Naive thymus-derived CD4-positive, alpha-beta T cell (primary cell): ENCODE measurements at regions not wholly inside any gene's neighbourhood (a gene's known extent, or its start where the extent isn't known, plus 50 kb on each side); places are given as distances from the start of the nearest gene placed in this dataset.

ENCODE experiments used
- ATAC-seq: fragments of 150-1000 bp; cut with Tn5 transposase; 2 replicates; pipeline ENCODE4 v1.10.0; 2021; ENCODE audit warnings: mild to moderate bottlenecking, moderate library complexity
- CTCF ChIA-PET: fragments of 350-600 bp; sonication (Branson Sonifier 250); formaldehyde crosslinking; loops from one replicate; lab custom pipeline; 2021; ENCODE audit warnings: antibody characterized with exemption; lab: Charles Lee
- POLR2A ChIA-PET: fragments of 350-600 bp; sonication (Branson Sonifier 250); formaldehyde crosslinking; loops from one replicate; lab custom pipeline; 2021; ENCODE audit warnings: antibody characterized with exemption, inconsistent platforms; lab: Charles Lee
- DNase-seq, 9 donors: peaks; one replicate each; pipeline versions ENCODE4 v3.0.0 to v3.0.0-alpha.2; 2020 to 2022; ENCODE audit warnings: mixed read lengths in 1 of 9
- H3K27ac ChIP-seq: one replicate; pipeline ENCODE4 v1.7.0; 2013; ENCODE audit warnings: mild to moderate bottlenecking, low read depth, low read length, moderate library complexity
- H3K27me3 ChIP-seq, 2 donors: one replicate each; pipeline ENCODE4 v1.7.0; 2013; ENCODE audit warnings: low read length in 2 of 2, mild to moderate bottlenecking in 2 of 2, moderate library complexity in 2 of 2; ENCODE audit not compliant: control insufficient read depth in 2 of 2, insufficient read depth in 2 of 2
- H3K36me3 ChIP-seq, 3 experiments: 1 replicate in 2 of 3; 2 replicates in 1 of 3; pipeline ENCODE4 v1.7.0; 2013; ENCODE audit warnings: low read length in 3 of 3, mild to moderate bottlenecking in 3 of 3, moderate library complexity in 1 of 3; ENCODE audit not compliant: insufficient read depth in 3 of 3, control insufficient read depth in 2 of 3
- H3K4me1 ChIP-seq, 2 donors: one replicate each; pipeline ENCODE4 v1.7.0; 2013; ENCODE audit warnings: low read length in 2 of 2, mild to moderate bottlenecking in 2 of 2, moderate library complexity in 1 of 2; ENCODE audit not compliant: control insufficient read depth in 2 of 2, insufficient read depth in 2 of 2
- H3K4me3 ChIP-seq: 2 replicates; pipeline ENCODE4 v1.7.0; 2013; ENCODE audit warnings: mild to moderate bottlenecking, low read length
- H3K9me3 ChIP-seq, 3 experiments: 1 replicate in 2 of 3; 2 replicates in 1 of 3; pipeline ENCODE4 v1.7.0; 2013; ENCODE audit warnings: low read length in 3 of 3; ENCODE audit not compliant: control insufficient read depth in 2 of 3
- H3K27ac Mint-ChIP-seq, 9 donors: one replicate each; pipeline ENCODE4 v1.8.0; 2020 to 2022; ENCODE audit warnings: mixed read lengths in 9 of 9, mild to moderate bottlenecking in 8 of 9, moderate library complexity in 5 of 9, inconsistent platforms in 2 of 9
- H3K27me3 Mint-ChIP-seq, 5 donors: one replicate each; pipeline ENCODE4 v1.8.0; 2021 to 2022; ENCODE audit warnings: mixed read lengths in 5 of 5, mild to moderate bottlenecking in 1 of 5
- H3K36me3 Mint-ChIP-seq, 5 donors: one replicate each; pipeline ENCODE4 v1.8.0; 2020 to 2022; ENCODE audit warnings: mixed read lengths in 5 of 5, mild to moderate bottlenecking in 3 of 5, inconsistent platforms in 1 of 5
- H3K4me1 Mint-ChIP-seq, 7 donors: one replicate each; pipeline ENCODE4 v1.8.0; 2020 to 2022; ENCODE audit warnings: mixed read lengths in 7 of 7, mild to moderate bottlenecking in 3 of 7, inconsistent platforms in 1 of 7
- H3K4me3 Mint-ChIP-seq, 10 donors: one replicate each; pipeline ENCODE4 v1.8.0; 2020 to 2022; ENCODE audit warnings: mild to moderate bottlenecking in 10 of 10, mixed read lengths in 10 of 10, moderate library complexity in 6 of 10, inconsistent platforms in 2 of 10
- H3K9me3 Mint-ChIP-seq, 11 donors: one replicate each; pipeline ENCODE4 v1.8.0; 2020 to 2022; ENCODE audit warnings: mixed read lengths in 11 of 11, mild to moderate bottlenecking in 4 of 11, inconsistent platforms in 1 of 11, moderate library complexity in 1 of 11
- intact Hi-C, 2 donors: fragments of 100-400 bp; cut with micrococcal nuclease; formaldehyde crosslinking; loops; one replicate each; pipeline ENCODE4 v1.15.1; 2023

DNA sequence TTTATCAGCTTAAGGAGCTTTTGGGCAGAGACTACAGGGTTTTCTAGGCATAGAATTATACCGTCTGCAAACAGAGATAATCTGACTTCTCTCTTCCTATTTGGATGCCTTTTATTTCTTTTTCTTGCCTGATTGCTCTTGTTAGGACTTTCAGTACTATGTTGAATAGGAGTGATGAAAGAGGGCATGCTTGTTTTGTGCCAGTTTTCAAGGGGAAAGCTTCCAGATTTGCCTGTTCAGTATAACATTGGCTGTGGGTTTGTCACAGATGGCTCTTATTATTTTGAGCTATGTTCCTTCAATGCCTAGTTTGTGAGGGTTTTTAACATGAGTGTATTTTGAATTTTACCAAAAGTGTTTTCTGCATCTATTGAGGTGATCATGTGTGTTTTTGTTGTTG is 192.8 kb upstream of the PHACTR1 start:
- no peaks in the 10 kb centered on the region for H3K4me1 Mint-ChIP-seq
- no peak overlapping the region for H3K27ac Mint-ChIP-seq
- no peak for DNase-seq
- Histone ChIP-seq H3K27ac (no peak overlapping the region), H3K36me3 (no peaks in the 10 kb centered on the region), H3K27me3 (no peaks in the 10 kb centered on the region), H3K4me3 (no peak overlapping the region), H3K4me1 (no peaks in the 10 kb centered on the region), H3K9me3 (no peaks in the 10 kb centered on the region)
- POLR2A ChIA-PET, result no interaction called here
- H3K36me3 Mint-ChIP-seq, result peaks cover 0 to 4% (median 0%) of the 10 kb centered on the region in 5 donors
- peaks cover 0 to 9% (median 0%) of the 10 kb centered on the region in 11 donors for H3K9me3 Mint-ChIP-seq
- intact Hi-C loops, result no loop called here
- no peak for ATAC-seq
- CTCF ChIA-PET, result no interaction called here
- H3K4me3 Mint-ChIP-seq, result no peak overlapping the region
- H3K27me3 Mint-ChIP-seq, result peaks cover 4 to 39% (median 18%) of the 10 kb centered on the region in 5 donors

DNA sequence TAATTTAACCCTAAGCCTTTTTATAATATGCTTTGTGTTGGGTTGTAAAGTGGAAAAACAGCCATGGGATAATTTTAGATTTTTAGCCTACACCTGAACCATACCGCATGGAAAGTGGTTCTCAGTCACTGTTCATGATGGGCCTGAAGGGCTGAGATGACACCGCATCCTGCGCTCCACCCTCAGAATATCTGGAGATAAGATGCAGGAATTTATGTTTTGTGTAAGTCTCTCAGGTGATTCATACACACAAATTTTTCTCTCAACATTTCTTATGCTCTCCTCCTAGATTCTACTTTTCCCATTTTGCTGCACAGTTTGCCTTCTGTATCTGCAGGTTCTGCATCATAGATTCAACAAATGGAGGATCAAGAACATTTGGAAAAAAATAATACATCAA is 191.3 kb upstream of the PHACTR1 start:
- H3K27ac ChIP-seq, result no peak overlapping the region
- Mint-ChIP-seq H3K27ac (no peak overlapping the region), H3K9me3 (peaks cover 0 to 9% (median 0%) of the 10 kb centered on the region in 11 donors), H3K36me3 (peaks cover 0 to 4% (median 0%) of the 10 kb centered on the region in 5 donors), H3K27me3 (peaks cover 4 to 43% (median 18%) of the 10 kb centered on the region in 5 donors), H3K4me3 (no peak overlapping the region), H3K4me1 (no peaks in the 10 kb centered on the region)
- ATAC-seq (no peak), DNase-seq (no peak)
- no peaks in the 10 kb centered on the region for H3K4me1 ChIP-seq
- intact Hi-C loops, result no loop called here
- POLR2A ChIA-PET, result no interaction called here
- no peaks in the 10 kb centered on the region for H3K27me3 ChIP-seq
- no peak overlapping the region for H3K4me3 ChIP-seq
- H3K9me3 ChIP-seq, result no peaks in the 10 kb centered on the region
- CTCF ChIA-PET, result no interaction called here
- no peaks in the 10 kb centered on the region for H3K36me3 ChIP-seq

DNA sequence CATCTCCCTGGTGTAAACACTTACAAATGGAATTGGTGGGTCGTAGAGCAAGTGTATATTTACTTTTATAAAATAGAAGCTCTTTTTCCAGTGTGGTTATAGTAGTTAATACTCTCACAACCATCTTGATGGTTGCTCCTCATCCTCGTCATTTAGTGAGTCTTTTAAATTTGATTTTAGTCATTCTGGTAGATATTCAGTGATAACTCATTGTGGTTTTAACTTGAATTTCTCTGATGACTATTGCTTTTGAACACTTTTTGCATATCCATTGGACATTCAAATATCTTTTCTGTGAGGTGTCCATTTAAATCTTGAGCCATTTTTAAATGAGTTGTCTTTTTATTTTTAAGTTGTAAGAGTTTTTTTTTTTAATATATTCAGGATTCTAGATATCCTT is 189.2 kb upstream of the PHACTR1 start:
- DNase-seq (no peak), ATAC-seq (no peak)
- CTCF ChIA-PET, result no interaction called here
- no peaks in the 10 kb centered on the region for H3K4me1 ChIP-seq
- H3K9me3 ChIP-seq, result no peaks in the 10 kb centered on the region
- H3K27me3 ChIP-seq, result no peaks in the 10 kb centered on the region
- POLR2A ChIA-PET, result no interaction called here
- Mint-ChIP-seq H3K9me3 (peaks cover 0 to 9% (median 0%) of the 10 kb centered on the region in 11 donors), H3K4me3 (no peak overlapping the region), H3K36me3 (peaks cover 0 to 4% (median 0%) of the 10 kb centered on the region in 5 donors), H3K27me3 (peaks cover 4 to 43% (median 18%) of the 10 kb centered on the region in 5 donors), H3K4me1 (no peaks in the 10 kb centered on the region), H3K27ac (no peak overlapping the region)
- no peak overlapping the region for H3K4me3 ChIP-seq
- intact Hi-C loops, result no loop called here
- H3K27ac ChIP-seq, result no peak overlapping the region
- no peaks in the 10 kb centered on the region for H3K36me3 ChIP-seq

DNA sequence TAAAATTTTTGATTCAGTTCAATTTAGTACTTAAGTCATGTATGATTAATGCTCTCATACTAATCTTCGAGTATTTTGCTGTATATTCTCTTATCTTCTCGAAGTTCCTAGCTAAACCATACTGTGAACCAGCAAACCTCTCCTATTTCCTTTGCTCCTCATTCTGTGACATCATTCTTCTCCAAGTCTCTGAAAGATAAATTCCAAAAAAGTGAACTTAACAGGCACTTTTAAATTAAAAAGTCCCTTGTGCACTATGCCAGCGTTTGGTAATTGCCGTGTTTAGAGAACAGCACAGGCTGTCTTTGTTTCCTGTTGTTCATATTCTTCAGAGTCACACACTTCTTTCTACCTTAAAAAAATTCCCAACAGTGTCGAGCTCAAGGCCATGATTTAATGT is 188.4 kb upstream of the PHACTR1 start:
- intact Hi-C loops, result no loop called here
- POLR2A ChIA-PET, result no interaction called here

DNA sequence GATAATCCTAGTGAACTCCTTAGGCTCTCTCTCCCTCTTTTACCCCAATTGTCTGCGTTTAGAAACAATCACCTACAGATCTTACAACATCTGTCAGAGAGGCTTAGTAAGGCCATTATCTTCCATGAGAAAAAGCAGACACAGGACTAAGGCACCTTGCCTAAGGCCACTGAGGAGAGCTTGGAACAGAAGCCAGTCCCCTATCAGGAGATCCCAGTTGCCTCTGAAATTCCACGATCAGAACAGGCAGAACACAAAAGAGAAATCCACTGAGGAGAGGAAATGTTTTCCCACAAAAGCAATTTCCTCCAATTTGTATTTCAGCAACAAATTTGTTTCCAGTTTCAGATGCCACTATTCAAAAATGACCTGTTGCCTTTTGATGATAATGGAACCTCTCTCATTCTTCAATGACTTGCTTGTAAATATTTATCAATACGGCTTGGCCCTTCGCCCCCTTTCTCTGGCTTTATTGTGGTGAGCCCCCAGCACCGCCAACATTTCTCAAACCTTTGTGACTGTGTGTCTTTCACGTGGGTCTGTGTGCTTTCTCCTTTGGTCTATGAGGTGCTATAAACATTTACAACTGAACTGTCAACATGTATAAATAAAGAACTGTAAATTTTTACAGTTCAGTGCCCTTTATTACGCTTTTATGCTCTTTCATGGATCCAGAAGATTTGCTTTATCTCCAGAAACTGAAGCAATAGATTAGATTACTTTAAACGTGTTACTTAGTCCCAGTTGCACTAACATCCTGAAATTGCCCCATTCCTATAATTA is 187.8 kb upstream of the PHACTR1 start:
- peaks cover 0 to 2% (median 0%) of the 10 kb centered on the region in 7 donors for H3K4me1 Mint-ChIP-seq
- intact Hi-C loops, result no loop called here
- Histone ChIP-seq H3K27ac (no peak overlapping the region), H3K4me1 (no peaks in the 10 kb centered on the region), H3K4me3 (no peak overlapping the region), H3K27me3 (no peaks in the 10 kb centered on the region), H3K36me3 (no peaks in the 10 kb centered on the region), H3K9me3 (no peaks in the 10 kb centered on the region)
- H3K27ac Mint-ChIP-seq, result no peak overlapping the region
- no peak overlapping the region for H3K4me3 Mint-ChIP-seq
- peaks cover 0 to 4% (median 0%) of the 10 kb centered on the region in 5 donors for H3K36me3 Mint-ChIP-seq
- ChIA-PET POLR2A (no interaction called here), CTCF (no interaction called here)
- H3K27me3 Mint-ChIP-seq, result peaks cover 1 to 38% (median 20%) of the 10 kb centered on the region in 5 donors
- ATAC-seq (no peak), DNase-seq (no peak)
- peaks cover 0 to 9% (median 0%) of the 10 kb centered on the region in 11 donors for H3K9me3 Mint-ChIP-seq

More for the DNA sequence above, 188.4 kb upstream of the PHACTR1 start:
- no peaks in the 10 kb centered on the region for H3K36me3 ChIP-seq
- H3K4me1 ChIP-seq, result no peaks in the 10 kb centered on the region
- H3K4me3 ChIP-seq, result no peak overlapping the region
- peaks cover 4 to 43% (median 22%) of the 10 kb centered on the region in 5 donors for H3K27me3 Mint-ChIP-seq
- H3K27ac Mint-ChIP-seq, result no peak overlapping the region
- ATAC-seq, result no peak
- H3K4me3 Mint-ChIP-seq, result no peak overlapping the region
- no peaks in the 10 kb centered on the region for H3K27me3 ChIP-seq
- no peaks in the 10 kb centered on the region for H3K9me3 ChIP-seq
- CTCF ChIA-PET, result no interaction called here
- H3K27ac ChIP-seq, result no peak overlapping the region
- H3K9me3 Mint-ChIP-seq, result peaks cover 0 to 9% (median 0%) of the 10 kb centered on the region in 11 donors
- DNase-seq, result no peak
- H3K4me1 Mint-ChIP-seq, result peaks cover 0 to under 1% (median 0%) of the 10 kb centered on the region in 7 donors
- peaks cover 0 to 4% (median 0%) of the 10 kb centered on the region in 5 donors for H3K36me3 Mint-ChIP-seq

DNA sequence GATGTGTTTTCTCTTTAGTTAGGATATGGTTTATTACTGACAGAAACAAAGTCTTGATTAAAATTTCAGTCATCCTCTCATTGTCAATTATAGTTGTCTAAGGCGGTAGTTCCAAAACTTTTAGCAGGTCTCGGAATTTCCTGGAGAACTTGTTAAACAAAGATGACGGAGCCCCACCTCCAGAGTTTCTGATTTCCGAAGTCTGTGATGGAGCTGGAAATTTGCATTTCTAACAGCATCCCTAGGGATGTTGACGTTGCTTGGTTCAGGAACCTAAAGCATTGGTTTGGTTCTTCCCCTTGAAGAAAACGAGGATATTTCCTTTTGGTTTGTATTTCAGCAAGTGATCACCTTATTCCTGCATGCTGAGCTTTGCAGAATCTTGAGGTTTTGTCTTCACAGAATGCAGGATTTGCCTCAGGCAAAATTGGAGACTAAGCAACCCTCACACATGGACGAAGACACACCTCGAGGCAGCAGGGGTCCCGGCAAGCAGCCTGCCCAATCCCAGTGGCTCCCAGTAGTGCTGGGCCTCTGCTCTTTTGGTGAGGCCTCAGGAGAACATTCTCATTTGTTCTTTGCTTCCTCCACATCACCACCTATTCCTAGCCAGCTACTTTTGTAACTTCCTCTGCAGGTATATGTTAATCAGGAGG is 187.1 kb upstream of the PHACTR1 start:
- Mint-ChIP-seq H3K4me3 (no peak overlapping the region), H3K4me1 (peaks cover 0 to 2% (median 0%) of the 10 kb centered on the region in 7 donors), H3K36me3 (peaks cover 0 to 2% (median 0%) of the 10 kb centered on the region in 5 donors), H3K27ac (no peak overlapping the region), H3K9me3 (peaks cover 0 to 4% (median 0%) of the 10 kb centered on the region in 11 donors), H3K27me3 (peaks cover 3 to 31% (median 16%) of the 10 kb centered on the region in 5 donors)
- ATAC-seq (no peak), DNase-seq (no peak)
- H3K27ac ChIP-seq, result no peak overlapping the region
- intact Hi-C loops, result no loop called here
- no peaks in the 10 kb centered on the region for H3K4me1 ChIP-seq
- H3K36me3 ChIP-seq, result no peaks in the 10 kb centered on the region
- no peak overlapping the region for H3K4me3 ChIP-seq
- POLR2A ChIA-PET, result no interaction called here
- no peaks in the 10 kb centered on the region for H3K27me3 ChIP-seq
- CTCF ChIA-PET, result no interaction called here
- H3K9me3 ChIP-seq, result no peaks in the 10 kb centered on the region
